GM23338 (cell line): ENCODE measurements at regions not wholly inside any gene's neighbourhood (a gene's known extent, or its start where the extent isn't known, plus 50 kb on each side); places are given as distances from the start of the nearest gene placed in this dataset.

ENCODE experiments used
- ATAC-seq: fragments of 200-7000 bp; cut with Tn5 transposase; 3 replicates; pipeline ENCODE4 v1.9.1; 2020
- DNase-seq: peaks from one replicate; pipeline ENCODE4 v3.0.0-alpha.2; 2015; ENCODE audit warnings: low spot score
- H2AFZ ChIP-seq: fragments of 200-600 bp; sonication (generic); 2 replicates; pipeline ENCODE4 v1.8.0; 2016; ENCODE audit warnings: antibody characterized with exemption, mild to moderate bottlenecking, moderate library complexity
- H3F3A ChIP-seq: fragments of 200-600 bp; sonication (generic); replicated peaks from 2 replicates; pipeline ENCODE4 v1.8.0; 2017; ENCODE audit warnings: antibody characterized with exemption, mixed run types, low read depth
- H3K27ac ChIP-seq: fragments of 200-600 bp; sonication (generic); 2 replicates; pipeline ENCODE4 v1.6.1; 2016; ENCODE audit warnings: low read depth
- H3K27me3 ChIP-seq: fragments of 200-600 bp; sonication (generic); 2 replicates; pipeline ENCODE4 v1.8.0; 2016; ENCODE audit warnings: mild to moderate bottlenecking, mixed run types, moderate library complexity; ENCODE audit not compliant: insufficient read depth
- H3K36me3 ChIP-seq: fragments of 200-600 bp; sonication (generic); 2 replicates; pipeline ENCODE4 v1.8.0; 2016; ENCODE audit warnings: mild to moderate bottlenecking; ENCODE audit not compliant: insufficient read depth
- H3K4me1 ChIP-seq: fragments of 200-600 bp; sonication (generic); 2 replicates; pipeline ENCODE4 v1.8.0; 2016; ENCODE audit warnings: mild to moderate bottlenecking, moderate library complexity; ENCODE audit not compliant: insufficient read depth
- H3K4me2 ChIP-seq: fragments of 200-600 bp; sonication (generic); 2 replicates; pipeline ENCODE4 v1.7.1; 2017; ENCODE audit warnings: mixed run types
- H3K4me3 ChIP-seq: fragments of 200-600 bp; sonication (generic); 2 replicates; pipeline ENCODE4 v1.6.1; 2016; ENCODE audit warnings: mixed run types
- H3K79me2 ChIP-seq: fragments of 200-600 bp; sonication (generic); replicated peaks from 2 replicates; pipeline ENCODE4 v1.8.0; 2017; ENCODE audit warnings: mild to moderate bottlenecking; ENCODE audit not compliant: insufficient read depth
- H3K9me2 ChIP-seq: fragments of 200-600 bp; sonication (generic); 2 replicates; pipeline ENCODE4 v1.8.0; 2017; ENCODE audit not compliant: insufficient read depth
- H4K20me1 ChIP-seq: fragments of 200-600 bp; sonication (generic); replicated peaks from 2 replicates; pipeline ENCODE4 v1.8.0; 2017; ENCODE audit warnings: mild to moderate bottlenecking; ENCODE audit not compliant: insufficient read depth
- H3K27ac Mint-ChIP-seq: 2 replicates; pipeline ENCODE4 v1.8.0; 2020; ENCODE audit warnings: inconsistent platforms, mild to moderate bottlenecking, moderate library complexity, mixed read lengths
- H3K27me3 Mint-ChIP-seq: 3 replicates; pipeline ENCODE4 v1.8.0; 2022; ENCODE audit warnings: low read depth, mild to moderate bottlenecking, moderate library complexity, mixed read lengths, inconsistent platforms; ENCODE audit not compliant: insufficient read depth, poor library complexity
- H3K36me3 Mint-ChIP-seq: 3 replicates; pipeline ENCODE4 v1.8.0; 2021; ENCODE audit warnings: low read depth, mild to moderate bottlenecking, inconsistent platforms, moderate library complexity, mixed read lengths
- H3K4me1 Mint-ChIP-seq: 3 replicates; pipeline ENCODE4 v1.8.0; 2020; ENCODE audit warnings: mild to moderate bottlenecking, inconsistent platforms, mixed read lengths
- H3K4me3 Mint-ChIP-seq: 3 replicates; pipeline ENCODE4 v1.8.0; 2021; ENCODE audit warnings: moderate library complexity, mild to moderate bottlenecking, inconsistent platforms, mixed read lengths
- H3K9me3 Mint-ChIP-seq: 3 replicates; pipeline ENCODE4 v1.8.0; 2020; ENCODE audit warnings: moderate library complexity, mild to moderate bottlenecking, inconsistent platforms, mixed read lengths
- CTCF ChIP-seq, 2 experiments: fragments of 200-600 bp in 1 of 2; sonication (generic) in 1 of 2; conservative IDR thresholded peaks; 2 replicates each; pipeline versions ENCODE4 v1.5.1 to v1.6.1; 2016 to 2017; ENCODE audit warnings: antibody characterized with exemption in 2 of 2, low read depth in 2 of 2, mild to moderate bottlenecking in 2 of 2, moderate library complexity in 1 of 2
- ETS1 ChIP-seq: IDR thresholded peaks from 2 replicates; pipeline ENCODE4 v1.6.1; 2016; ENCODE audit warnings: antibody characterized with exemption
- EZH2 ChIP-seq: fragments of 200-600 bp; sonication (generic); IDR thresholded peaks from one replicate; pipeline ENCODE4 v1.8.0; 2017; ENCODE audit warnings: antibody characterized with exemption, mild to moderate bottlenecking, low read depth; ENCODE audit not compliant: unreplicated experiment
- JUNB ChIP-seq: IDR thresholded peaks from one replicate; pipeline ENCODE4 v1.6.1; 2016; ENCODE audit warnings: antibody characterized with exemption; ENCODE audit not compliant: unreplicated experiment
- NANOG ChIP-seq: IDR thresholded peaks from 2 replicates; pipeline ENCODE4 v1.6.1; 2016; ENCODE audit warnings: antibody characterized with exemption, borderline replicate concordance
- REST ChIP-seq: IDR thresholded peaks from one replicate; pipeline ENCODE4 v1.6.1; 2018; ENCODE audit warnings: antibody characterized with exemption; ENCODE audit not compliant: unreplicated experiment
- STAT1 ChIP-seq: IDR thresholded peaks from one replicate; pipeline ENCODE4 v1.6.1; 2016; ENCODE audit warnings: antibody characterized with exemption; ENCODE audit not compliant: unreplicated experiment
- ZNF462 ChIP-seq: fragments of 250-450 bp; sonication (Bioruptor Pico); IDR thresholded peaks from 2 replicates; pipeline ENCODE4 v1.5.0; 2020; ENCODE audit warnings: mild to moderate bottlenecking, moderate library complexity

- TF ChIP-seq REST (no peak), STAT1 (no peak), JUNB (no peak), CTCF (conservative IDR thresholded peaks at IDR 0.05; ENCODE audit: low read depth in 2 of 2) (no peak), EZH2 (no peak), NANOG (no peak)
Measured at GRCh38 chr21:35658242-35658641, 402.1 kb downstream of the SETD4 start (continued).

GRCh38 chr21:35652872-35653271 lies 407.5 kb downstream of the SETD4 start:
- TF ChIP-seq EZH2, result no peak
- no peak for TF ChIP-seq REST
- no peak for TF ChIP-seq ZNF462 (CRISPR knock-in tag)
- no peak for TF ChIP-seq JUNB
- no peak for TF ChIP-seq ETS1
- H3K4me1 Mint-ChIP-seq, result peaks cover 10% of the 10 kb centered on the region
- no peaks in the 10 kb centered on the region; the same call in 2 of the 3 replicates for H3K9me3 Mint-ChIP-seq
- H3K36me3 Mint-ChIP-seq, result no peaks in the 10 kb centered on the region
- H3K9me2 ChIP-seq, result no peaks in the 10 kb centered on the region
- H3K27ac Mint-ChIP-seq, result no peak overlapping the region
- no peak overlapping the region for H3K4me2 ChIP-seq
- no peak for DNase-seq
- H3K27me3 Mint-ChIP-seq, result peaks cover 2% of the 10 kb centered on the region
- H3K4me1 ChIP-seq, result no peaks in the 10 kb centered on the region; the same call in 1 of the 2 replicates
- H3K36me3 ChIP-seq, result no peaks in the 10 kb centered on the region
- H3K27me3 ChIP-seq, result no peaks in the 10 kb centered on the region
- H3F3A ChIP-seq, result no peaks in the 10 kb centered on the region
- H3K4me3 ChIP-seq, result no peak overlapping the region
- no peak overlapping the region for H3K27ac ChIP-seq
- ATAC-seq, result no peak
- H2AFZ ChIP-seq, result no peak overlapping the region
- no peaks in the 10 kb centered on the region for H4K20me1 ChIP-seq
- no peaks in the 10 kb centered on the region for H3K79me2 ChIP-seq
- no peak overlapping the region for H3K4me3 Mint-ChIP-seq
